ENCODE measurements at regions not wholly inside any gene's neighbourhood (a gene's known extent, or its start where the extent isn't known, plus 50 kb on each side); places are given as distances from the start of the nearest gene placed in this dataset.
A peak's percentile ranks its signal among the peaks of the same experiment; 100 is the strongest.

DNA sequence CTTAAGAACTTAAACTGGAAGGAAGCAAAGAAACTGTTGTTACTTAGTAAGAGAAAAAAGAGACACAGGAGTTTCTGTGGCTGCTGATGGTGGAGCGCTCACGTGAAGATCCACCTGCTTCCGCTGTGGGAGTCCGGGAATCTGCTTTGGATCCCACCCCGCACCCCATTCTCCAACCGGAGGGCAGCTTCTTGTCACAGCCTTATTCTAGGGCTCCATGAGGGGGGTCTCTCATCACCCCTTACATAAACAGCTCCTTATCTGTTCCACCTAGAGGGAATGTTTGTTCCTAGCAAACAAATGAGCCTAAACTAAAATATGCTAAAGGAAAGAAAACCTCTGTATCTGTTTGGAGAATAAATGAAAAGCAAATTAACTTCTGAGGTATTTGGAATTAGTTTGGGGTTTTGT is 280.5 kb downstream of the QKI start:
- no peak for DNase-seq

DNA sequence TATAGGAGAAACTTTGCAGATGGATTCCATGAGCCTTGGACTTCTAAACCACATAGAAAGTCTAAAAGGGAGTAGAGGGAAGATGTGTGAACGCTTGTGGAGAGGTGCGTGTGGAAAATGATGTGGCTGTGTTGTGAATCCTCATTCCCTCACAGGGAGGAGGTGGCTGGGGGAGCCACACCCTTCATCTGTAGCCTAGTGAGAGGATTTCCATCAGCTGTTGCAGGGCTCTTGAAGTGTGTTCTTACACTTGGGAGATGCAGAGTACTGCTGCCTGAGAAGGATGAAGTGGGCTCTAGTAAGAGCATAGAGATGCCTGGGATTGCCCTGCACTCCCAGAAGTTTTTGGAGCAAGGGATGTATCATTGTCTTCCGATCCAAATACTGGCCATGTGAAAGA is 279.6 kb downstream of the QKI start:
- no peak for DNase-seq

- no peak for DNase-seq
These were observed 276.5 kb downstream of the QKI start for GRCh38 chr6:163691049-163691448.

- DNase-seq = no peak
These were observed 274.3 kb downstream of the QKI start for GRCh38 chr6:163688739-163689362.

GRCh38 chr6:163687075-163687474 is 272.6 kb downstream of the QKI start:
- DNase-seq = no peak

GRCh38 chr6:163686301-163686700 is 271.8 kb downstream of the QKI start:
- DNase-seq = no peak

GRCh38 chr6:163683105-163683622 is 268.6 kb downstream of the QKI start:
- no peak for DNase-seq

GRCh38 chr6:163679753-163680152 is 265.2 kb downstream of the QKI start:
- no peak for DNase-seq

- no peak for DNase-seq
These were observed 264.6 kb downstream of the QKI start for GRCh38 chr6:163679012-163679660.

GRCh38 chr6:163675611-163676010 is 261.1 kb downstream of the QKI start:
- DNase-seq = no peak

DNA sequence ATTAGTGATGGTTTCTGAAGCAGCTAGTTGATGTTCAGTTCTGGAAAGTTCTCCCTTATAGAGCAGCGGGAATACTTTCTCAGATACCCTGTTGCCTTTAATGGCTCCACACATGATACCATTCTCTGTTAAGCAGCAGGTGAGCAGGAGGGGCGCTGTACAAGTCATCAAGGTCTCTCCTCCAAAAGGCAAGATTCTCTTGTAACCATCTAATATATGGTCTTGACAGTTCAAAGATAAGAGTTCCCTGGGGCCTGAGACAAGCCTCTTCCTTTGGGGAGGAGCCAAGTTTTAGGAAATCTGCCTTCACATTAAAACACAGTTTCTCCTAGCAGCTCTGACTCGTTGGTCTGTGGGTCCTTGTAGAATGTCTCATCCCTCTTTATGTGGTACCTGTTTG is 258.2 kb downstream of the QKI start:
- no peak for DNase-seq

- DNase-seq = no peak
These were observed 257.3 kb downstream of the QKI start for GRCh38 chr6:163671791-163672190.

- no peak for DNase-seq
These were observed 256.8 kb downstream of the QKI start for GRCh38 chr6:163671355-163671754.

DNA sequence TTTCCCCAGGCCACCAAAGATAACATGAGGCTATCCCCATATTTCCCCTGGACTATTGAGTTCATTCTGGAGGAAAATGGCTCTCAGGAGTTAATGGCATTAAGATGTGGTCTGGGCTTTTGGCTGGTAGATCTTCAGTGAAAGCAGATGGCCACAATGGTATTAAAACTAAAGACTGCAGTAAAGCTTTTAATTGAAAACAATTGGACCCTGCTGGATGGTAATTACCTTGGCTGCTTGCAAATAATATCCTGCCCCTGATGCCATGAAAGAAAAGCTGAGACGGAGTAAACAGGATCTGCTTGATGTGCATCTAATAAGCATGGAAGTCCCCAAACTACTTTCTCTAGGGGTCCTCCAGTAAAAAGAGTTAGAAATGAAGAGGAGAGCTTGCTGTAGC is 255.8 kb downstream of the QKI start:
- no peak for DNase-seq

DNA sequence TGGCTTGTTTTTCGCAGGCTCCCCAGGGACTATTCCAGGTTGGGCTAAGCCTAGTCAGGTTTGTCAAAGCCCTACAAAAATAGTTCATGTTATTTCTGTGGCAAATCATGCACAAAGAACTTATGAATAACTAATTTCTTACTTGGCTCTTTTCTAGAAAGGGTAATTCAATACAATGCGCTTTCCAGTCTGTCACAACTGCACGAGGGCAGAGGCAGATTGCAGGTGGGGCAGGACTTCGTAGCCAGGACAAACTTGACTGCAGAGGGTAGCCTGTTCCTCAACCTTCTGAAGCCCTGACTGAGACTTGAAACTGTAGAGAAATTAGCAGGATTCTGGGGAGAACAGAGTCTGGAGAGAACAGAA is 253.5 kb downstream of the QKI start:
- DNase-seq = no peak

- peak; percentile 14 to 51 for DNase-seq
These were observed 253.0 kb downstream of the QKI start for GRCh38 chr6:163667372-163668060.

DNA sequence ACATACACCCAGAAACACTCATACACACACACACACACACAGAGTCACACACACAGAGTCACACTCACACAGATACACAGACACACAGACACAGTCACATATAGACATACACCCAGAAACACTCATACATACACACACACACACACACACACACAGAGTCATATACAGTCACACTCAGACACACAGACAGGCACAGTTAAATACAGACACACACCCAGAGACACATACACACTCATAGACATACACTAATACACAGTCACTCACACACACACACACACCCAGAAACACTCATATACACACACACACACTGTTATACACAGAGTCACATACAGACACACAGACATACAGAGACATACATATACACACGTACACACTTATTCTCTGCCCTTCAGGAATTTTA is 250.9 kb downstream of the QKI start:
- no peak for DNase-seq

DNA sequence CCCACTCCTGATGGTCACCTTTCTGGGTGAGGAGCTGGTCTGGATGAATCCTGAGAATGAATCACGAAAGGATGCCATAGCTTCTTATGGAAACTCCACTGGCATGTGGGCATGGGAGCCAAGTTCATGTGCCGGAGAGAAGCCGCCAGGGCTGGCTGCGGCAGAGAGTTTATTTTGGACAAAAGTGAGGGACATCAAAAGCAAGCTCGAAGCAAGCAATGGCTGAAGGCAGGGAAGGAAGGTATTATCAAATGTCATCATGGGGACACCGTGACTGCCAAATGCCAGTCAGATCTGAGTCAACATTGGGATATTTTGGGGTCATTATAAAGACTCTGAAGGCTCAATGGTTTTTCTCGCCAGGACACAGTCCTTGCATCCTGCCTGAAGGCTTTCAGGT is 249.1 kb downstream of the QKI start:
- no peak for DNase-seq

- DNase-seq = no peak
These were observed 248.2 kb downstream of the QKI start for GRCh38 chr6:163662604-163663225.

DNA sequence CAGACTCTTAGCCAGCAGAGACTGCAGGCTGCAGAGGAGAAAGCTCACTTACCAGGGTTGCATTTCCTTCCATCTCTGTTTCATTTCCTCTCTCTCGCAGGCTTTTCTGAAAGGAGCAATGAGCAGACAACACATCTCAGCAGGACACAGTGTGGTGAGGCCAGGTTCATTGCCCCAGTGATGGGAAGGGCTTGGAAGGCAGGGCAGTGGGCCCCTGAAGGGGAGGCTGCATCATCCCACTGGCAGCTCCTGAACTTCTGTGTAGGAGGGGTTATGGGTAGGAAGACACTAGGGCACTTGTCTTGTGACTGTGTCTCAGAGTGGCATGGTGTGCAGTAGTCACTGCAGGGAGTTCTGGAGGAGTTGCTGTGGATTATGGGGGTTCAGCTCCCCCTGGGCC is 246.8 kb downstream of the QKI start:
- no peak for DNase-seq

DNA sequence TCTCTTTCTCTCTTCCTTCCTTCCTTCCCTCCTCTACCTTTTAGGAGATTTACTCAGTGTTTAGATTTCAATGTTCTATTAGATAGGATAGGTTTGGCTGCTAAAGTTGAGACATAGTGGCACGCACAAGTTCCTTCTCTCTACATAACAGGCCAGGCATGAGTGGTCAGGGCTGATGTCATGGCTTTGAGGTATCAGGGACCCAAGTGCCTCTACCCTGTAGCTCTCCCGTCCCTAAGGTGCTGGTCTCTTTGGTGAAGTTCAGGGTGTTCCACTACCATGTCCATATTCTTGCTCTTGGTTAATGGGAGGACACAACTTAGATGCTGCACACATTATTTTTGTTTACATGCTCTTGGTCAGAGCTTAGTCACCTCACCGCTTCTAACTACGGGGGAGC is 245.3 kb downstream of the QKI start:
- no peak for DNase-seq

DNA sequence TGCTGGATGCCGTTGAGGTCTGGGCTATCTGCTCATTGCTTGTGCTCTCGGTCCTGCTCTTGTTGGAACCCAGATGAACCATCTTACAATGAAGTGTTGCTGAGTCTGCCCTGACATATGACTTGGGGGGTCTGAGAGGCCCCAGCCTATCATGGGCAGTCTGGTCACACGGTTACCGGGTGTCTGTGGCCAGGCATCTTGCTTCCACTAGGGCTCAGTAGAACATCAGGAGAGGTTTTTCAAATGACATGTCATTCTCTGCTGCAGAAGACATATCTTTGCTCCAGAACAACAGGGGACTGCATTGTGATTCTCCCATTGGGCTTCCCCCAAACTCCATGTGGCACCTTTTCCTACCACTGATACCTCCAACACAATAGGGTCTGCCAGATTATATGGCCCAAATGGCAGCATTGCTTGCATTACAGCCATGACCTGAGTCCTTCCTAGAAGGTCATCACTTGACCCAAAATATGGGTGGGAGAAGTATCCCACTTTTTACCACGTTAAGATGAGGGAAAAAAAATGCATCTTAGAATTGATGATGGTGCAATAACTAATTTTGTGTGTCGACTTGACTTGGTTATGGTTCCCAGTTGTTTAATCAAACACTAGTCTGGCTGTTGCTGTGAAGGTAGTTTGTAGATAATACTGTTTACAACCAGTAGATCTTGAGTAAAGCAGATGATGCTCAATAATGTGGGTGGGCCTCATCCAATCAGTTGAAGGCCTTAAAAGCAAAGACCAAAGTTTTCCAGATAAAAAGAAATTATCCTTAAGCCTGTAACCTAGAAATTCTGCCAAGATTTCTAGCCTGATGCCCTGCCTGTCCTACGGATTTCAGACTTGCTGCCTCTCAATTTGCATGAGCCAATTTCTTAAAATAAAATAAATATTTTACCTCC is 241.0 kb downstream of the QKI start:
- no peak for DNase-seq
